Right lung (tissue), 2 donors: ENCODE measurements at regions not wholly inside any gene's neighbourhood (a gene's known extent, or its start where the extent isn't known, plus 50 kb on each side); places are given as distances from the start of the nearest gene placed in this dataset.
"Not testable (repeated sequence)": the region's sequence is repeated elsewhere in the genome, so short reads cannot be mapped to it uniquely, and the experiment has no call there.

ENCODE experiments used
- DNase-seq, 2 donors: peaks; one replicate each; pipeline ENCODE4 v3.0.0-alpha.2; 2013

DNA sequence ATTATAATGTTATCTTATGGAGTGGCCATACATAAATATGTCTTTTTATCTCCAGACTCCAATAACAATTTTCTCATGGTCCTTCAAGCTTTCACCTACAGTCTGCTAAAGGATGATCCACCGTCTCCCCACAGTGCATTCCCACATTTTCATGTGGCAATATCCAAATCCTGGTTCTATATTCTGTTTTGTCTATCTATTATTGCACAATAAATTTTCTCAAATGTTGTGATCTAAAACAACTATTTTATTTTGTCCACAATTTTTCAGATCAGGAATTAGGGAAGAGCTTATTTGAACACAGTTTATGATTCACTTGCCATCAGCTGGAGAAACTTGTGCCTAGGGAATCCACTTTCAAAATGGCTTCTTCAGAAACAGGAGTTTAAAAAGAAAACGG is 614.4 kb upstream of the TMEFF2 start:
- no peak for DNase-seq

DNA sequence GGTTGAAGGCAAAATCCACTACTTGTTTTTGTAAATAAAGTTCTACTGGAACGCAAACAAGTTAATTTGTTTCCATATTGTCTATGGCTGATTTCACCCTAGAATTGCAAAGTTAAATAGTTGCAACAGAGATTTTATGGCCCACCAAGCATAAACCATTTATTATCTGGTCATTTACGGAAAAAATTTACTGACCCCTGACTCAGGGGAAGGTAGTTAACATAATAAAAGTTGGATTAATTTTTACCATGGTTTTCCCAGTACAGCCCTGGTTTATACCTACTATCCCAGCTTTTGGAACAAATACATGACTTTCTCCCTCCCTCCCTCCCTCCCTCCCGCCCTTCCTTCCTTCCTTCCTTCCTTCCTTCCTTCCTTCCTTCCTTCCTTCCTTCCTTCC is 588.9 kb upstream of the TMEFF2 start:
- no peak for DNase-seq

DNA sequence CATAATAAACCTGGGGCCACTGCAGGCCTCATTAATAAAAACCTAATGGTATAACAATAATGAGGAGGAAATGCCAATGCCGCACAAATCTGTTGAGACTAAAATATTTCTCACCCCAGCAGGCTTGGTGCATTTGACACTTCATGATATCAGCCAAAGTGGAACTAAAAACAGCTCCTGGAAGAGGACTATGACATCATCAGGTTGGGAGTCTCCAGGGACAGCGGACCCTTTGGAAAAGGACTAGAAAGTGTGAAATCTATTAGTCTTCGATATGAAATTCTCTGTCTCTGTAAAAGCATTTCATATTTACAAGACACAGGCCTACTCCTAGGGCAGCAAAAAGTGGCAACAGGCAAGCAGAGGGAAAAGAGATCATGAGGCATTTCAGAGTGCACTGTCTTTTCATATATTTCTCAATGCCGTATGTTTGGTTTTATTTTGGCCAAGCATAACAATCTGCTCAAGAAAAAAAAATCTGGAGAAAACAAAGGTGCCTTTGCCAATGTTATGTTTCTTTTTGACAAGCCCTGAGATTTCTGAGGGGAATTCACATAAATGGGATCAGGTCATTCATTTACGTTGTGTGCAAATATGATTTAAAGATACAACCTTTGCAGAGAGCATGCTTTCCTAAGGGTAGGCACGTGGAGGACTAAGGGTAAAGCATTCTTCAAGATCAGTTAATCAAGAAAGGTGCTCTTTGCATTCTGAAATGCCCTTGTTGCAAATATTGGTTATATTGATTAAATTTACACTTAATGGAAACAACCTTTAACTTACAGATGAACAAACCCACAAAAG is 580.9 kb upstream of the TMEFF2 start:
- DNase-seq: no peak

DNA sequence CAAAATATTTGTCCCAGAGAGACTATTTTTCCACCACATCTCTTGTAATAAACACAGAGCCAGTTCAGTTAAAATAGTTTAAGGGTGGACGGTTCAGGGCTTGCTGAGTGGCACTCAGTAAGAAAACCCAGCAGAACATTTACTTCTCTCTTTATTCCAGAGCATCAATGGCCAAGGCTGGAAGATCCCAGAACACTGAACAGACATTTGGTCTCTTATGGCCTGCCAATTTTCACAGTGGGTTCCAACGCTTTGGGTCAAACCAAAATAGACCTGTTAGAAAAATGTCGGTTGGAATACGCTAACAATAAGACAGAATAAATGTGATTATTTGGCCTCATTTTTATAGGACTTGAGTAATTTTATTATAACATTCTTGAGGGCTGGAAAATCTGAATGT is 580.3 kb upstream of the TMEFF2 start:
- no peak for DNase-seq

DNA sequence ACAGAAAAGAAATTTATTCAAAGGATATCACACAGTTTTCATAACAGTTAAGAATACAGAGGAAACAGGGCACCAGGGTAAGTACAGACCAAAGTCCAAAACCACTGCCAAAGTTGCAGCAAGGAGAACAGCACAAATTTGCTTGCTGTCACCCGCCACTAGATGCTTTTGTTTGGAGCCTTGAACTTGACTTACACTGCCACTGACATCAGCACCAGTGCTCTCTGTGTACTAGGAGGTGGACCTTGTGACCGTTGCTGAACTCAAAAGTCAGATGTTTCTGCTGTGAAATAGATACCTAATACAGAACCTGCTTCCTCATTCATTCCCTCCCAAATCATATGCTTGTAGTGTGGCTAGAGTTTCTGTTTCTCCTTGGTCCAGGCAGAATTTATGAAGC is 578.3 kb upstream of the TMEFF2 start:
- DNase-seq: no peak

DNA sequence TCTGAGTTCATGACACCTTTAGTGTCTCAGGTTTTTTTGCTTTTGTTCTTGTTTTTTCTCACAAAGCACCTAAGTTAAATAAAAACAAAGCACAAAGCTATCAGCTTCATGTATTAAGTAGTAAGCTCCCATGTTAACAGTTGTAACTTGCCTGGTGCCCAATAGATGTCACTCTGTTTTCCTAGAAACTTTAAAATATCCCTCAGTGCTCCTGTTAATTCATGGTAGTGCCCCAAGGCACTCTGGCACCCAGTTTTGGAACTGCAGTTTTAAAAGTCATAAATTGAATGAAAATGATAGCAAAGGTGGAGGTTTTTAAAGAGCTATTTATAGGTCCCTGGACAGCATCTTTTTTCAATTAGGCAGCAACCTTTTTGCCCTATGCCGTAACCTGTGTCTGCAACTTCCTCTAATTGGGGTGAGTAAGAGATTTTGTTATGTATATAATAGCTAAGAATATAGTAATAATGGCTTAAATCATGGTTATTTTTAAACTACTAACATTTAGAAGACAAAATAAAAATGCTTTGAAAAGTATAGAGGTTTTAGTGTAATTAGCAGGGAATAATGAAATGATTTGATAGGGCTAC is 555.0 kb upstream of the TMEFF2 start:
- DNase-seq: no peak

DNA sequence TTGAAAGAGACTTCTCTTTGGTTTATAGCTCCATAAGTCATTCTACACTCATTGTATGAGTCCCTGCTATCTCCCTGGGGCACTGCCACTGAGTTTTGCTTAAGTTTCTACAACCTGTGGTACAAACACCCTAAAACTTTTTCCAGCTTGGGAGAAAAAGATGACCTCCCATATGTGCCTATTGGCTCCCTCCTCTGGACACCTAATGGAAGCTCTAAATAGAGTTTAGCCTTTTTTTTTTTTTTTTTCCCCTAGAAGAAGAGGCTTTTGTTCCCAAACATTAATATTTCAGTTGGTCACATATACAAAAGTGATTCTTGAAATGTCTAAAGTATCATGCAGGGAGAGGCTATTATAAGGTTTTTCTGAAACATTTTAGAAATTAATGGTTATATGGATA is 547.2 kb upstream of the TMEFF2 start:
- DNase-seq: no peak

DNA sequence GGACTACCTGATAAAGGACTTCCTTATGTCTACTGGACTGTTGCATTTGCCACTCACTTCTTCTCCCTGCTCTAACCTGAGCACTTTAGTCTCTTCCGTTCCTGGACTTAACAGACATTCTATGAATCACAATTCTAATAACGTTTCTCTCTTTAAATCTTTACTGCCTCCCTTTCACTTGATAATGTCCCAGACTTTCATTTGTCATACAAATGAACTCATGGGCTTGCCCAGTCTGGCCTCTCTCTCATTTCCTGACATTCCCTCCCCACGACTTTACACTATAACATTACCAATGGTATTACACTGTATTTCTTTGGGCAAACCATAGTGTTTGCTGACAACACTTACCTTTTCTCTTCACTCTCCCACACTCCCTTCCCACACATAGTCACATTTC is 540.7 kb upstream of the TMEFF2 start:
- no peak for DNase-seq

DNA sequence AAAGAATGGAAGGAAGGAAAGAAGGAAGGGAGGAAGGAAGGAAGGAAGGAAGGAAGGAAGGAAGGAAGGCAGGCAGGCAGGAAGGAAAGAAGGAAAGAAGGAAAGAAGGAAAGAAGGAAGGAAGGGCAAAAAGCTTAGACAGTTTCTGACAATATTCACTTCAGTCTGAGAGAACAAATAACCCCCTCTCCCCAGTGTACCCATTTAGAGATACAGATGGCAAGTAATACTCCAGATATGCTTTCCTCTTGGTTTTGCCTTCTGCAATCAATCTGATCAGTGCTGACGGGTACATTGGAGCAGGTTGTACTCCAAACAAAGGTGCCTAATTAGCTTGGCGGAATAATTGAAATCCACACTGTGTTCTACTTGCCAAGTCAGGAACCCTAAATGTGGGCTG is 534.6 kb upstream of the TMEFF2 start:
- DNase-seq: no peak

DNA sequence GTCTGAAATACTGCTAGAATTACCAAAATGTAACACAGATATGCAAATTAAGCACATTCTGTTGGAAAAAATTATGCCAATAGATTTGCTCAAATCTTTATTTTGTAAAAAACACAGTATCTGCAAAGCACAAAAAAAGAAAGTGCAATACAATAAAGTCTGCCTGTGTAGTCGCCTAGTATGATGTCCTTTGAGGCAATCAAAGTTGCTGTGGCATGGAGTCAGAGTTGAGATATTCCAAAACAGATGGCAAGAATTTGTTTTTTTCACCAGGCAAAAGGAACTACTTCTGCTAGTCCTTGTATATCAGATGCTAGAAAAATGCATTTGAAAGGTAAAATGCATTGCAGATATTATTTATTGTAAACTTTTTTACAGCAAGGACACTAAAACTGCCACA is 531.3 kb upstream of the TMEFF2 start:
- DNase-seq: no peak

DNA sequence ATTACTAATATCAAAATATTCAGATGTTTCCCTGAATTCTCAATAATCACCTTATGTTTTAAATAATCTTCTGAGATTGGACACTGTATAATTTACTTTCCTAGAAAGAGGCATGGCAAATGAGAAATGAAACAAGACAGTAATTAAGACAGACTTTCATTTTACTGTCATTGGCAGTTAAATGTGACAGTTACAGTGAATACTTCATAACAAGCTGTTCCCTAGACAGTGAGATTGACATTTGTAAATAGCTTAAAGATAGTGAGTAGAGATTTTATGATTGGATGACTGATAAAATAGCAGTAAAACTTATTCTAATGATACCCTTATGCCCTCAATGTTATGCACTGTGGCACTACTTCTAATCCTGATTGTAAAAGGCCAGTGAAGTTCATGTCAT is 524.9 kb upstream of the TMEFF2 start:
- DNase-seq: no peak

DNA sequence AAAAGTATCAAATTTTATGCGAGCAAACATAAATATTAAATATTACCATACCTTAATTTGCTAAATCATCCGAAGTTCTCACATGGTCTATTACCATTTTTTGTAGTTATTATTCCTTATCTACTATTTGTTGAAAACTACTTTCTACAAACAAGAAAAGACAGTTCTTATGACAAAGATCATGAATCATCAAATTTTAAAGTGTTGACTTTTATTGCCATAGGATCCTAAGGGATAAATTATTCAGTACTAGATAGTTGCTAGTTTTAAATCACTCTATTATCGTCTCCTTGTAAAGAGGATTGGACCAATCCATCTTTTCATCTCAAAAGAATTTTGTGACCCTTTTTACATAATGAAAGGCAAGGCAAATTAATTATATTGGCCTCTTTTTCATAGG is 523.6 kb upstream of the TMEFF2 start:
- no peak for DNase-seq

DNA sequence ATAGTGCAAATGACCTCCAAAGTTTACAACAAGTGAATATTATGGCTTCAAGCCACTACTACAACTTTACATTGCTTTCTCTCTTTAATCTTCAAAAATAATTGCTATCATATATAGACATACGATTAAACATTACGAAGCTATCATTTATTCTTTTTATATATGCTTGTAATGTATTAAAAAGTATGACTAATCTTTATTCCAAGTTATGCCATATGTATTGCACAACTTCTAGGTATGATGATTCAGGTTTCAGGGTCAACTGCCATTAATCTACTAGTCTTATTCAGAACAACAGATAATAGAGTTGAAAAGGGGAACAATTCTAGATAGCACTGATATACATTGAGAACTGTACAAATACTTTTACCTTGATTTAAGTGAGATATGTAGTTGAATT is 506.2 kb upstream of the TMEFF2 start:
- DNase-seq: no peak

DNA sequence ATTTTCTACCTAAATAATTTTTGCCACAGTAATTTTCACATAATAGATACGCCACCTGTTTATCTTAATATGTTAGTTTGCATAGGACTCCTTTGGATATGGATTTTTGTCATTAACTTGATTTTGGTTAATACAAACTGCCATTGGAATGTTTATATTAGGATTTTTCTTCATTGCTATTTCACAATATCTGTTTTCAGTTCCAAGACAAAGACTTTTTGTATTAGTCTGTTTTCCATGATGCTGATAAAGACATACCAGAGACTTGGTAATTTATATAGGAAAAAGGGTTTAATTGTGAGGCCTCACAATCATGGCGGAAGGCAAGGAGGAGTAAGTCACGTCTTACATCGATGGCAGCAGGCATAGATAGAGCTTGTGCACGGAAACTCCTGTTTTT is 503.1 kb upstream of the TMEFF2 start:
- no peak for DNase-seq

DNA sequence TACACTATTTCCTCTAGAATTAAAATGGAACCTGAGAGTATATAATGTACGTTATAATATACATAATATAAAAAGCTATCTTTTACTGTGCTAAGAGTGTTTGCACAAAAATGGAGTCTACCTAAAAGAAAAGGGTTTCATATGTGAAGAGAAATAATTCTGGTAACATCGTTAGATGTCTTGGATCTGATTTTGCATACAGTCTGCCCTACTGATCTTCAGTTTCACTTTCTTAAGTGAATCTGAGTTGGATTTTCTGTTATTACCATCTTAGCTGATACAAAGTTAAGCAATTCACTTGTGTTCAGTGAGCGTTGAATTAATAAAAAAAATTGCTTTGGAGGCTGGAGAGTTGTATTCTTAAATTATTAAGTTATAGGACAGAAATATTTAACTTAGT is 502.1 kb upstream of the TMEFF2 start:
- DNase-seq: no peak

DNA sequence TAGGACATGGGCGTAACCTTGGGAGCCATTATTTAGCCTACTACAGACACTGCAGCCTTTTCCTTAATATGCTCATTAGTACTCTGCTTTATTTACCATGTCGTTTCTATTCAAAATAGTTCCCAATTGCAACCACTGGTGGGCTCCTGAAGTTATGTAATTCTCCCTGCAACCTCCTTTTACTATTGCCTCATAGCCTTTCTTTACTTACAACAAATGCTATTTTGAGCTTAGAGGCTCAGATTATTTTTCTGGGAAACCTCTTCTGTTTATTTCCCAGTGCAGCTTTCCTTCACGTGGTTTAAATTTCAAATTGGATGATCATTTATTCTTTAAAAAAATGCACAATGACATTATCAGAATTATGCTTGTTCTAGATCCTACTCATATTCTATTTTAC is 492.3 kb upstream of the TMEFF2 start:
- no peak for DNase-seq

DNA sequence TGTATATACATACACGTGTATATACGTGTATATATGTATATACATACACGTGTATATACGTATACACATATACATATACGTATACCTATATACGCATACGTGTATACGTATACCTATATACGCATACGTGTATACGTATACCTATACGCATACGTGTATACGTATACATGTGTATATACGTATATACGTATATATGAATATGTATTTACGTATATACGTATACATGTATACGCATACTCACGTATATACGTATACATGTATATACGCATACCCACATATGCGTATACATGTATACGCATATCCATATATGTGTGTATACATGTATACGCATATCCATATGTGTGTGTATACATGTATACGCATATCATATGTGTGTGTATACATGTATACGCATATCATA is 487.8 kb upstream of the TMEFF2 start:
- not testable (repeated sequence) for DNase-seq

DNA sequence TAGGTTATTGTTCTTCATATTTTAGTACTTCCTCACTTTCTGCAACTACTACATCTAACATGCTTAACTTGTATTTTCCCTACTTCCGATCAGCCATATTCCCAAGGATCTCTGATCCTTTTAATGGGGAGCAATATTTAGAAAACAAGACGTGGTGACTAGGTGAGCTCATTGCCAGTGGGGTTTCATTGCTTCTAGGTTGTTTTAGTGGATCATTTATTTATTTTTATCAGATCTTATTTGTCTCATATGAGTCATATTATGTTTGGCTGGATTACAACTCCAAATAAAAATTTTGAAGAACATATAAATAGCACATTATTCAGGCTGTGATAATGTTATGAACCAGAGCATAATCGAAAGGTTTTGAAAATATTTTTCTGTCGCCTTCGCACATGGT is 480.9 kb upstream of the TMEFF2 start:
- no peak for DNase-seq

DNA sequence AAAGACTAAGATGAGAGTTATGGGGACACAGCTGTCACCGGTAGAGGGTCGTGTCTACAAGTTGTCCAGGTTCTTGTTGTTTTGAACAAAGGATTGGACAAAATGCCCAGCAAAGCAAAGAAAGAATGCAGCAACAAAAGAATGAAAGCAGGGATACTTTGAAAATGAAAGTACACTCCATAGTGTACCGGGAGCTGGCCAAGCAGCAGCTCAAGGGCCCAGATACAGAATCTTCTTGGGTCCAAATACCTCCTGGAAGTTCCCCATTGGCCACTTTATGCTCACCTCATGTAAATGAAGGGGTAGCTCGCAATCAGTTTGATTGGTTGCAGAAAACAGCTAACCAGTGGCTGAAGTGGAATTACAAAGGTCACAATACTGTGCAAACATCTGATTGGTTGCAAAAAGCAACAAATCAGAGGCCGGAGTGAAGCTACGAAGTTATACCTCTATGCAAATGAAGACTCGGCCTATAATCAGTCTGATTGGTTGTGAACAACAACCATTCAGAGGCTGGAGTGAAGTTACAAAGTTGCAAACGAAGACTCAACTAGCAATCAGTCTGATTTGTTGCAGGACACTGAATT is 474.9 kb upstream of the TMEFF2 start:
- DNase-seq: no peak

DNA sequence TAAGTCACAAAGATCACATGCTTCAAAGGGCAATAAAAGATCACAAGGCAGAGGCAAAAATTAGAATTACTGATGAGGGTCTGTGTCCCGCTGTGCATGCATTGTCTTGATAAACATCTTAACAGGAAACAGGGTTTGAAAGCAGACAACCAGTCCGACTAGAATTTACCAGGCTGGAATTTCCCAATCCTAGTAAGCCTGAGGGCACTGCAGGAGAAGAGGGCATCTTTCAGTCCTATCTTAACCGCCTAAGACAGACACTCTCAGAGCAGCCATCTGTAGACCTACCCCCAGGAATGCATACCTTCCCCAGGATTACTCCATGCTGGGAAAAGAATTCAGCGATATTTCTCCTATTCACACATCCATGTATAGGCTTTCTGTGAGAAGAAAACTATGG is 465.8 kb upstream of the TMEFF2 start:
- DNase-seq: not testable (repeated sequence)

DNA sequence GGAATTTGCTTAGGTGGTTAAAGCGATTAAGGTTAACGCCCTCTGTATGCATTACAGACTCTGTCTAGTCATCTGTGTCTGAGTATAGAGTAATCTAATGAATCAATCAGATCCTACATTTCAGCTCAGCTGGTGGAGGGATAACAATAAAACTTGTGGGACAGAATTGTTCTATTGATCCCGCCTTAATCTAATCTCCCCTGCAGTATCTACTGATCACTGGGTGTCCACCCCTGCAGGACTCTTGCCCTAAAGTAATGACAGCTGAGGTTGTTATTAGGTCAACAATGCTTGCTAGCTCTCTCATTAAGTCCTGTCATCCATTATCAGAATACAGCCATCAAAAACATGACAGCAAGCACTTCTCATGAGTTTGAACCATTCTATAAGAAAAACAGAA is 462.6 kb upstream of the TMEFF2 start:
- no peak for DNase-seq

DNA sequence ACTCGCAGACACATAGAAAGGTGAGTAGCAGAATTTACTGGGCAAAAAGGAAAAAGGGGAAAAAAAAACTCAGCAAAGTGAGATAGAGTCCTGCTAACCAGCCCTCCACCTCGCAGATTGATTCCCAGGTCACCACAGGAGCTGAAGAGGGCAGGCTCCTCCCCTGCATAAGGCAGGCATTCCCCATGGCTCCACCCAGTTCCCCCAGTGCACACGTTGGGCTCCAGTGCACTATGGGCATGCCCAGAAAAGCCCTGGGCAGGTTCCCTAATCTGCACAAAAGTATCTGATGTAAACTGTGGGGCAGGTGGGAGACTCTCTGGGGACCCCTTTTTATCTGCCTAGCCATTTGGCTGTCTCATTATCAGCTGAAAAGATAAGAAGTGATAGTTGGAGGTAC is 461.2 kb upstream of the TMEFF2 start:
- DNase-seq: no peak

DNA sequence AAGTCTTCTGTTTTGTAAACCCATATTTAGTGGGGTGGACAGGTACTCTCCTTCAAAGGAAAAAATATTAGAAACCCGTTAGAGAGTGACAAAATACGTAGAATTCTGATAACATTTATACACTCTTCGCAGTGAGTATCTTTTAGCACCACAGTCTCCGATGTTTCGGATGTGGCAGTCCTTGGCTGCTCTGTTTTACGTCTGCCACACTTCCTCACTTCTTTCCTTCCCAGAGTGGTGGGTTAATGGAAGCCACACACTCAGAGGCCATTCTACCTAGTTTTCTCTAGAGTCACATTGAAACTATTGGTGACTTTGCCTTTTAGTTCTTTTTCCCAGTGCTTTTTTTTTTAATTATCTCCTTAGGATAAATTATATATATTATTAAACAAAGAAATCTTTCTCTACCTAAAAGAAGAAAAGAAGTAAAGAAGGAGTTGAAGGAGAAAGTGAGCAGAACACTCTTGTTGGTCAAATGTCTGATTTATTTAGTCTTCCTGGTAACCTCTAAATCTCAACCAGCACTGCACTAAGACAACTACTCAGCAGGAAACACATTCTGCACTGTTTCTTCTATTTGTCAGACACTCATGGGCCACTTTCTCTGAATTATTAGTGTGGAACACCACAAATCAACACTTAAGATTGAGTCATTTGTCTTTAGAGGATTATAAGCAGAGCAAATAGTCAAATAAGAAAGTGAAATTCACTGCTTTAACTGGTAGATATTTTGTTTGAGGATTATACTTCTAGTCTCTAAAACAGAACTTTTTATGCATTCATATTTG is 451.3 kb upstream of the TMEFF2 start:
- no peak for DNase-seq
